ENCODE measurements at regions not wholly inside any gene's neighbourhood (a gene's known extent, or its start where the extent isn't known, plus 50 kb on each side); places are given as distances from the start of the nearest gene placed in this dataset.

DNA sequence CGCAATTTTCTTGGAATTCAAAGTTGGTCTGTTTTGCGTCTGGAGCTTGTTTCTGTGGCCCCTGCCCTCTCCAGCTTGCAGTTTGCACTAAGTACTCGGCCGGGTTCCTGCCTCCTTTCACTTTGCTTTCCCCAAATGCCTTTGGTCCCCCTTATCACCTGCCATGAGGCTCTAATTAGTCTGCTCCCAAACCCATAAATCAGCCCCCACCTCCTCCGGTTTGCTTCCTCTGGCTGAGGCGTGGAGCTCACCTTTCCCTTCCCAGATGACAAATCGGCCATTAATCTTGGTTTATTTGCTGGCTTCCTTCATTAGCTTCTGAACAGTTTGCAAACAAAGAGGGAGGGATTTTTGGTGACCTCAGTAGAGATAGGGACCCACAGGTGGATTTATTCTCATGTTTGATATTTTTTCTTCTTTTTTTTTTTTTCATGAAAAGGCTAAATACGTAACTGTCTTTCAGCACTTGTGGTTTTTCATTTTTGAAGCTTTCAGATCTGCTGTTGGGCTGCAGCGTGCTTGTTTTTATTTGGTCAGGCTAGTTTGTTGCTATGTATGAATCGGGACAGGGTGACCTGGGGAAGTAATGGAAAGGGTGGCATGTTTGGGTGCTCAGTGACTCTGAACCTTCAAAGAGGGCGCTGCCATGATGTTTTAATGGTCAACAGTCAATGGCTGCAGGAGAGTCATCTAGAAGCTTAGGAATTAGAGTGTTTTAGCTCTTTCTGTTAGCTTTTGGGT is 121.7 kb upstream of the JAG1 start:
- RAD21 ChIA-PET (ENCODE audit: low non-redundant PET in 1 of 2, low total read pairs in 2 of 2, uncharacterized antibody in 2 of 2, unreplicated experiment in 2 of 2), result no interaction called here
- H3K36me3 ChIP-seq (ENCODE audit: control insufficient read depth in 1 of 2, insufficient read depth in 2 of 2, low read length in 2 of 2), result no peaks in the 10 kb centered on the region
- H2AFZ ChIP-seq (ENCODE audit: low read depth, low read length, poor library complexity, severe bottlenecking), result no peak overlapping the region
- ATAC-seq (no peak), DNase-seq (ENCODE audit: low read depth, low spot score) (no peak)
- H3K79me2 ChIP-seq (ENCODE audit: insufficient read depth, low read length), result no peaks in the 10 kb centered on the region
- H3K27me3 ChIP-seq (ENCODE audit: insufficient read depth, low read length), result no peaks in the 10 kb centered on the region
- no peaks in the 10 kb centered on the region for H4K20me1 ChIP-seq (ENCODE audit: insufficient read depth)
- no peaks in the 10 kb centered on the region for H3K4me1 ChIP-seq (ENCODE audit: control insufficient read depth in 1 of 2, insufficient read depth in 2 of 2, low read length in 2 of 2)
- H3K4me3 ChIP-seq (replicated peaks in 1 of 2; ENCODE audit: low read depth in 1 of 2, low read length in 2 of 2), result no peak overlapping the region
- intact Hi-C loops (cut with micrococcal nuclease), result no loop called here
- no TSS peak for BruUV-seq (replicated peaks)
- no peaks in the 10 kb centered on the region for H3K9me2 ChIP-seq (ENCODE audit: insufficient read depth)
- TF ChIP-seq POLR2A (IDR thresholded peaks at IDR 0.05; ENCODE audit: borderline replicate concordance, extremely low read depth, insufficient read depth, insufficient read length), result no peak
- TF ChIP-seq EZH2 (IDR thresholded peaks at IDR 0.05), result no peak
- TF ChIP-seq EGR1 (IDR thresholded peaks at IDR 0.05; ENCODE audit: low read depth), result no peak
- no peak for TF ChIP-seq SRF (IDR thresholded peaks at IDR 0.05; ENCODE audit: low read depth)
- TF ChIP-seq ZFX (IDR thresholded peaks at IDR 0.05), result no peak
- no peak for TF ChIP-seq SIN3A (IDR thresholded peaks at IDR 0.05; ENCODE audit: low read depth)
- no peak for TF ChIP-seq CEBPB (IDR thresholded peaks at IDR 0.05; ENCODE audit: low read depth)
- no peak for TF ChIP-seq SP1 (IDR thresholded peaks at IDR 0.05; ENCODE audit: low read depth)
- no peak for TF ChIP-seq POLR2AphosphoS5 (IDR thresholded peaks at IDR 0.05; ENCODE audit: low read depth, low read length)
- no peak overlapping the region for H3K9ac ChIP-seq (ENCODE audit: low read length)
- H3K27ac ChIP-seq (ENCODE audit: low read depth, low read length), result no peak overlapping the region
- CTCF ChIA-PET, result no interaction called here
- POLR2A ChIA-PET, result no interaction called here
- H3K4me2 ChIP-seq (ENCODE audit: low read length), result no peak overlapping the region
- no peaks in the 10 kb centered on the region for H3K9me3 ChIP-seq (ENCODE audit: control insufficient read depth in 1 of 2, insufficient read depth in 1 of 2, low read depth in 1 of 2, low read length in 2 of 2)

DNA sequence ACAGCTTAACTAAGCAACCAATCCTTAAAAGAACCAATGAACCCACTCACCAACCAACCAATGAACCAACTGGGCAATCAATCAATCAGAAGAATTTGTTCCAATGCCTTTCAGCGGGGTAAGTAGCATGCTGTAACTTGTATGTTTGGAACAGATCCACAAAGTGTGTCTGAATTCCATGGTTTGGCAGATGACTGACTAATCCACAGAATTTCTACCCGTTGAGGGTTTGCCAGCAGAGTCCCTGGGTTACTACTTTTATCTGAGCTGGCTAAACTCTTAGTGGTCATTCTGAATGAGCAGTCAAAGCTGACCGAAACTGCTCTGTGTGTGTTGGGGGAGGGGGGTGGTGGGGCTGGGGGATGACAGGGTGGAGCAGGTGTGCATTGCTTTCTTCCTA is 125.0 kb upstream of the JAG1 start:
- ATAC-seq (no peak), DNase-seq (ENCODE audit: low read depth, low spot score) (no peak)
- POLR2A ChIA-PET, result interaction anchor here (0.6 kb wide), 1 partner anchor 113 kb away, joined by 7 read pairs; no protein-coding TSS in a partner anchor
- H3K4me1 ChIP-seq (ENCODE audit: control insufficient read depth in 1 of 2, insufficient read depth in 2 of 2, low read length in 2 of 2), result no peaks in the 10 kb centered on the region
- H3K27ac ChIP-seq (ENCODE audit: low read depth, low read length), result no peak overlapping the region
- no peaks in the 10 kb centered on the region for H3K9me2 ChIP-seq (ENCODE audit: insufficient read depth)
- no peak overlapping the region for H3K9ac ChIP-seq (ENCODE audit: low read length)
- BruUV-seq (replicated peaks), result no TSS peak
- no peak overlapping the region for H2AFZ ChIP-seq (ENCODE audit: low read depth, low read length, poor library complexity, severe bottlenecking)
- no peaks in the 10 kb centered on the region for H3K79me2 ChIP-seq (ENCODE audit: insufficient read depth, low read length)
- no peaks in the 10 kb centered on the region for H3K9me3 ChIP-seq (ENCODE audit: control insufficient read depth in 1 of 2, insufficient read depth in 1 of 2, low read depth in 1 of 2, low read length in 2 of 2)
- TF ChIP-seq, protein P1, sequence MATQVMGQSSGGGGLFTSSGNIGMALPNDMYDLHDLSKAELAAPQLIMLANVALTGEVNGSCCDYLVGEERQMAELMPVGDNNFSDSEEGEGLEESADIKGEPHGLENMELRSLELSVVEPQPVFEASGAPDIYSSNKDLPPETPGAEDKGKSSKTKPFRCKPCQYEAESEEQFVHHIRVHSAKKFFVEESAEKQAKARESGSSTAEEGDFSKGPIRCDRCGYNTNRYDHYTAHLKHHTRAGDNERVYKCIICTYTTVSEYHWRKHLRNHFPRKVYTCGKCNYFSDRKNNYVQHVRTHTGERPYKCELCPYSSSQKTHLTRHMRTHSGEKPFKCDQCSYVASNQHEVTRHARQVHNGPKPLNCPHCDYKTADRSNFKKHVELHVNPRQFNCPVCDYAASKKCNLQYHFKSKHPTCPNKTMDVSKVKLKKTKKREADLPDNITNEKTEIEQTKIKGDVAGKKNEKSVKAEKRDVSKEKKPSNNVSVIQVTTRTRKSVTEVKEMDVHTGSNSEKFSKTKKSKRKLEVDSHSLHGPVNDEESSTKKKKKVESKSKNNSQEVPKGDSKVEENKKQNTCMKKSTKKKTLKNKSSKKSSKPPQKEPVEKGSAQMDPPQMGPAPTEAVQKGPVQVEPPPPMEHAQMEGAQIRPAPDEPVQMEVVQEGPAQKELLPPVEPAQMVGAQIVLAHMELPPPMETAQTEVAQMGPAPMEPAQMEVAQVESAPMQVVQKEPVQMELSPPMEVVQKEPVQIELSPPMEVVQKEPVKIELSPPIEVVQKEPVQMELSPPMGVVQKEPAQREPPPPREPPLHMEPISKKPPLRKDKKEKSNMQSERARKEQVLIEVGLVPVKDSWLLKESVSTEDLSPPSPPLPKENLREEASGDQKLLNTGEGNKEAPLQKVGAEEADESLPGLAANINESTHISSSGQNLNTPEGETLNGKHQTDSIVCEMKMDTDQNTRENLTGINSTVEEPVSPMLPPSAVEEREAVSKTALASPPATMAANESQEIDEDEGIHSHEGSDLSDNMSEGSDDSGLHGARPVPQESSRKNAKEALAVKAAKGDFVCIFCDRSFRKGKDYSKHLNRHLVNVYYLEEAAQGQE (IDR thresholded peaks at IDR 0.05; ENCODE audit: low read depth), result no peak
- TF ChIP-seq EGR1 (IDR thresholded peaks at IDR 0.05; ENCODE audit: low read depth) (no peak), ELF1 (IDR thresholded peaks at IDR 0.05; ENCODE audit: borderline replicate concordance, low read depth) (no peak)
- H3K4me3 ChIP-seq (replicated peaks in 1 of 2; ENCODE audit: low read depth in 1 of 2, low read length in 2 of 2), result no peak overlapping the region
- H3K4me2 ChIP-seq (ENCODE audit: low read length), result no peak overlapping the region
- CTCF ChIA-PET, result no interaction called here
- intact Hi-C loops (cut with micrococcal nuclease), result no loop called here
- no peaks in the 10 kb centered on the region for H3K36me3 ChIP-seq (ENCODE audit: control insufficient read depth in 1 of 2, insufficient read depth in 2 of 2, low read length in 2 of 2)
- RAD21 ChIA-PET (ENCODE audit: low non-redundant PET in 1 of 2, low total read pairs in 2 of 2, uncharacterized antibody in 2 of 2, unreplicated experiment in 2 of 2), result no interaction called here
- no peaks in the 10 kb centered on the region for H3K27me3 ChIP-seq (ENCODE audit: insufficient read depth, low read length)
- H4K20me1 ChIP-seq (ENCODE audit: insufficient read depth), result no peaks in the 10 kb centered on the region
